C4-2B (cell line): ENCODE measurements at regions not wholly inside any gene's neighbourhood (a gene's known extent, or its start where the extent isn't known, plus 50 kb on each side); places are given as distances from the start of the nearest gene placed in this dataset.

Experiments used
- H3K27ac ChIP-seq: fragments of 450-650 bp; 2 replicates; pipeline ENCODE4 v1.5.1; 2017
- CTCF ChIP-seq: fragments of 450-650 bp; conservative IDR thresholded peaks from 2 replicates; pipeline ENCODE4 v1.5.1; 2017; ENCODE audit warnings: mild to moderate bottlenecking
- ZFX ChIP-seq: fragments of 450-650 bp; IDR thresholded peaks from 2 replicates; pipeline ENCODE4 v1.6.1; 2017

- TF ChIP-seq ZFX (no peak), CTCF (no peak)
- no peak overlapping the region for H3K27ac ChIP-seq
These were observed 181.6 kb upstream of the HDAC9 start for GRCh38 chr7:18313965-18314364.

- H3K27ac ChIP-seq = no peak overlapping the region
- no peak for TF ChIP-seq ZFX
- no peak for TF ChIP-seq CTCF
These were observed 180.3 kb upstream of the HDAC9 start for GRCh38 chr7:18315241-18315640.

GRCh38 chr7:18317941-18318340 lies 177.6 kb upstream of the HDAC9 start:
- H3K27ac ChIP-seq = no peak overlapping the region
- TF ChIP-seq ZFX (no peak), CTCF (no peak)

GRCh38 chr7:18320422-18320821 lies 175.1 kb upstream of the HDAC9 start:
- no peak for TF ChIP-seq CTCF
- no peak for TF ChIP-seq ZFX
- no peak overlapping the region for H3K27ac ChIP-seq

- no peak overlapping the region for H3K27ac ChIP-seq
- TF ChIP-seq CTCF (peak; percentile 77), ZFX (no peak)
These were observed 174.5 kb upstream of the HDAC9 start for GRCh38 chr7:18320971-18321567.

- no peak for TF ChIP-seq ZFX
- no peak for TF ChIP-seq CTCF
- no peak overlapping the region for H3K27ac ChIP-seq
These were observed 165.0 kb upstream of the HDAC9 start for GRCh38 chr7:18330548-18330947.

- H3K27ac ChIP-seq = no peak overlapping the region
- TF ChIP-seq ZFX (no peak), CTCF (no peak)
These were observed 158.9 kb upstream of the HDAC9 start for GRCh38 chr7:18336626-18337025.
